Caki2 (cell line): ENCODE measurements at regions not wholly inside any gene's neighbourhood (a gene's known extent, or its start where the extent isn't known, plus 50 kb on each side); places are given as distances from the start of the nearest gene placed in this dataset.

ENCODE experiments used
- DNase-seq: peaks from one replicate; pipeline ENCODE4 v3.0.0-alpha.2; 2015; ENCODE audit warnings: low read depth
- in situ Hi-C: cut with HindIII; loops from 2 replicates; pipeline ENCODE4 v1.10.0; 2016; ENCODE audit warnings: low sequenced_read_pairs, low pct_unique_long_range_greater_than_20kb, mixed read lengths

DNA sequence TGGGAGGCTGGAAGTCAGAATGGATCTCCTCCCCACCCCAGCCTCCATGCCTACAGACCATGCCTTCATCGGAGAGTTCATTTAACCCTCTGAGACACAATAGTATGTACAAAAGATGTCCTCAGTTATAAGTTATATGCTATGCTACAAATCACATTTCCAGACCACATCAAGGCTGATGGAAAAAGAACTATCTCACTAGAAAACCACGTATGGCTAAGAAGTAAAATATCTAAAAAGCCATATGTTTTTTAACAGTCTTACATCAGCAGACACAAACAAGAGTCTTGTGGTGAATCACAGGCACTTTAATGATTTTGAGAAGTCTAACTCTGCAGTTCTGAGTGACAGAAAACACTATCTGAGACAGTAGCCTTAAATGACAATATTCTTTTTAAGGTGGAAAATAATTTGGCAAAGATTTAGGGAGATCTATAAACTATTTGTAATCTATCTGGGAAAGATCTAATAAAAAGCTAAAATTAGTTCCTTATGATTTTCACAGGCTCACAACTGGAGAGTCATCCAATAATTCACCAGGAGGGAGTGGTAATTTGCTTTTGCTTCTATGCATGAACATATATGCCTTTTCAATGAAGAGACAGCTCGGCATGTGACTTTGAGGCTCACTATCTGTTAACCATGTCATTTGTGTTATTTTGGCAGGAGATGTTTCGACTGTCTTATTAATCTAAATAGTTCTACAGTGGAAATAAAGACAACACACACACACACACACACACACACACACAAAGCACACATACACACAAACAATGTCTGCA lies 197.5 kb downstream of the IRS1 start:
- no peak for DNase-seq
- in situ Hi-C loops: no loop called here

GRCh38 chr2:226600802-226601201 lies 198.8 kb downstream of the IRS1 start:
- in situ Hi-C loops: no loop called here
- no peak for DNase-seq

- DNase-seq: no peak
- in situ Hi-C loops: no loop called here
These were observed 199.4 kb downstream of the IRS1 start for GRCh38 chr2:226600184-226600583.

DNA sequence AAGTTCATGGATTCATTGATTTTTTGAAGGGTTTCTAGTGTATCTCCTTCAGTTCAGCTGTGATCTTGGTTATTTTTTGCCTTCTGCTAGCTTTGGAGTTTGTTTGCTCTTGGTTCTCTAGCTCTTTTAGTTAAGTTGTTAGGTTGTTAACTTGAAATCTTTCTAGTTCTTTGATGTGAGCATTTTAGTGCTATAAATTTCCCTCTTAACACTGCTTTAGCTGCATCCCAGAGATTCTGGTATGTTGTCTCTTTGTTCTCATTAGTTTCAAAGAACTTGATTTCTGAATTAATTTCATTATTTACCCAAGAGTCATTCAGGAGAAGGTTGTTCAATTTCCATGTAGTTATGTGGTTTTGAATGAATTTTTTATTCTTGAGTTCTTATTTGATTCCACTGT lies 210.6 kb downstream of the IRS1 start:
- in situ Hi-C loops: no loop called here
- DNase-seq: no peak

GRCh38 chr2:226585130-226585561 lies 214.5 kb downstream of the IRS1 start:
- in situ Hi-C loops: no loop called here
- no peak for DNase-seq

- in situ Hi-C loops: no loop called here
- DNase-seq: no peak
These were observed 215.0 kb downstream of the IRS1 start for GRCh38 chr2:226584518-226585055.

GRCh38 chr2:226583715-226584114 lies 215.9 kb downstream of the IRS1 start:
- in situ Hi-C loops: no loop called here
- peak; percentile 74 for DNase-seq

GRCh38 chr2:226581661-226582060 lies 218.0 kb downstream of the IRS1 start:
- DNase-seq: no peak
- in situ Hi-C loops: no loop called here

GRCh38 chr2:226581004-226581403 lies 218.6 kb downstream of the IRS1 start:
- in situ Hi-C loops: no loop called here
- no peak for DNase-seq

GRCh38 chr2:226580403-226580802 lies 219.2 kb downstream of the IRS1 start:
- in situ Hi-C loops: no loop called here
- no peak for DNase-seq

DNA sequence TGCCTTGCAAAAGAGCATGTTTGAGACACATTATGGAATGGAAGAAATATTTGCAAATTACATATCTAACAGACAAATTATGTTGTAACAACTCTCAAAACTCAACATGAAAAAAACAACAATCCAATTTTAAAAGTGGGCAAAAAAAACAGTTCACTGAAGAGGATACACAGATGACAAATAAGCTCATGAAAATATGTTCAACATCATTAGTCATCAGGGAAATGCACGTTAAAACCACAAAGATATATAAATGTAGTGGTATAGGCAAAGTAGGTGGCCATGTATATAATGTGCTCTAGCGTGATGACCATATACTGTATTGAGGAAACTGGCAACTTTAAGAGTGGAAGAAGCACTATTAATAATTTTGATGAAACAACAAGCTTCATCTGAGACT lies 220.1 kb downstream of the IRS1 start:
- no peak for DNase-seq
- in situ Hi-C loops: no loop called here

- no peak for DNase-seq
- in situ Hi-C loops: no loop called here
These were observed 220.7 kb downstream of the IRS1 start for GRCh38 chr2:226578879-226579278.

- in situ Hi-C loops: no loop called here
- no peak for DNase-seq
These were observed 221.2 kb downstream of the IRS1 start for GRCh38 chr2:226578373-226578772.

DNA sequence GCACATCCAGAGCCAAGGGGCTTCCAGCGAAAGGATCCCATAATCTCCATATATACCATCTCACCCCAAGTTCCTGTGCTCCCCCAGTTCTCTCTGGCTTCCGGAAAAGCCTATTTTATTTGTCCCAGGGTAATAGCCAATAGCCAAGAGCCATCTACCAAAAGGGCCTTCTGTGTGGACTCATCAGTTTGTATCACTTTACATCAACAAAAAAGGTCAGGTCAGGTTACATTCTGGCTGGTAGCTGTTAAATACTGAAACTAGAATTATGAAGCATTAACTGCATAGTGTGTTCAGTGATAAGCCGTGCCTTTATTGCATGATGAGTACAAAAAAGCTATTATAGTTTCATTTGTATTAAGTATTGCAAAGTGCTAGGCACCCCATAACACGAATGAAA lies 223.7 kb downstream of the IRS1 start:
- in situ Hi-C loops: no loop called here
- DNase-seq: no peak

DNA sequence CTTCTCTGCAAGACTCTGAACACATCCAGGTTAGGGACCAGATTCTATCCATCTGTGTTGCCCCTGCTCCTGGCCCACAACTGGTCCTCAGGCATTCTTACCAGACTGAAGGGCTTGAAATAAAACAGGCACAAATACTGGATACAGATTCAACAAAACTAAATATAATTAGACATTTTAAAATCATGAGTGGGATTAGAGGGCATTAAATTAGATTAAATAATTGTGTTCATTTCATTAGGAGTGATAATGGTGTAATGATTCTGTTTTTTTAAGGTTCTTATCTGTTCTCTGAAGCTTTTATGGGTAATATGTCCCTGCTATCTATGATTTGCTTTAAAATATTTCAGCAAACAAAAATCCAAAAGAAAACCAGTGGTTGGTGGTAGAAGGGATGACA lies 226.5 kb downstream of the IRS1 start:
- in situ Hi-C loops: no loop called here
- DNase-seq: no peak

GRCh38 chr2:226564667-226565066 lies 235.0 kb downstream of the IRS1 start:
- in situ Hi-C loops: no loop called here

DNA sequence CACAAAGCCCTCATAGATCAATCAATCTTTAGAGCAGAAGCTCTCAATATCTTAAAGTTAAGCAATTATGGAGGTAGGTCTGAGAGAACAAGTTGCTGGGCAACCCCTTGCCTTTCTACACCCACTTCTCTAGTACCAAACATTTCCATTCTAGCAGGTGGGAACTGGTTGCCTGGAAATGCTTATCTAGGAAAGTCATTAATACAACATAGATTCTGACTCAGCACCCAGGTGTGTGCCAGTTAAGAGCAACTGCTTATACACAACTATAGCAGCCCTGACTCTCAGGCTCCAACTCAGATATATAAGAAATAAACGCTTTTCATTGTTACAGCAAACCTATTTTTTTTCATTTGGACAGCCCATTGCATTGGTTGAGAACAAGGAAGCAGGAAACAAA lies 237.7 kb downstream of the IRS1 start:
- in situ Hi-C loops: no loop called here
- DNase-seq: no peak

More at GRCh38 chr2:226564667-226565066, 235.0 kb downstream of the IRS1 start:
- no peak for DNase-seq

- DNase-seq: no peak
- in situ Hi-C loops: no loop called here
These were observed 239.3 kb downstream of the IRS1 start for GRCh38 chr2:226560325-226560724.

DNA sequence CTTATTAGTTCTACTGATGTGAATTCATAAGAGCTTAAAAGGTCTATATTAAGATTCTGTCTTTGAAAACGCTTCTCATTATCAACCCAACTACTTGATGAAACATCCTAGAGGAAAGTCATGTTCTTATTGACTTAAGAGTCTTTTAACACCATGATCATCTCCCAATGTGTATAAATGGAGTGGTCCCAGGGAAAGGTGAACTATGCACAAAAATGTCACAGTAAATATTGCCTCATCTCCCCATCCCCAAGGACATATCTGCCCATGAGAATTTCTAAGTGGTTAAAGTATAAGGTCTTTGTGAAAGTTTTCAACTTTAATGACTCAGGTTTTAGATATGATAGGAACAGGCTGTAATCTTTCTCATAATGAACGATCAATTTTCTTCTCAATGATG lies 240.1 kb downstream of the IRS1 start:
- DNase-seq: no peak
- in situ Hi-C loops: no loop called here

DNA sequence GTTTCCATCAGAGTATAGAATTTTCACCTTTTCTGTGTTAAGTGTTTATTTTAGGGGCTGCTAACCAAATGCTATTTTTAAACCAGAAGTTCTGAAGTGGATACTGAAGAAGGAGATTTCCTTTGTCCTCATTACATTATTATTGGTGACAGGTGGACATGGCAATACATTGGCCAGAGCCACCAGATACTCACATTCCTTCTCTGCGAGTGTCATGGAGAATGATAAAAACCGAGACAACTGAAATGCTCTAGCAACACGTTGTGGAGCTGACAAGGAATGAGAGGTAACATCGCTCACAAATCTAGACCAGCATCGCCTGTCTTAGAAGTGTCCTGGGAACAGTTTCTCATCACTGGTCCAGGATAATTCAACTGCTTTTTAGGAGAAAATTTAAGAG lies 241.2 kb downstream of the IRS1 start:
- in situ Hi-C loops: no loop called here
- no peak for DNase-seq
